MG63 (cell line): ENCODE measurements at regions not wholly inside any gene's neighbourhood (a gene's known extent, or its start where the extent isn't known, plus 50 kb on each side); places are given as distances from the start of the nearest gene placed in this dataset.
"Not testable (repeated sequence)": the region's sequence is repeated elsewhere in the genome, so short reads cannot be mapped to it uniquely, and the experiment has no call there.

ENCODE experiments used
- DNase-seq: peaks from one replicate; pipeline ENCODE4 v3.0.0-alpha.2; 2020
- H3K27me3 ChIP-seq: fragments of 250-450 bp; sonication (Bioruptor Pico); 2 replicates; pipeline ENCODE4 v1.5.1; 2020; ENCODE audit warnings: mild to moderate bottlenecking, moderate library complexity
- H3K36me3 ChIP-seq: fragments of 250-450 bp; sonication (Bioruptor Pico); 2 replicates; pipeline ENCODE4 v1.5.1; 2020; ENCODE audit warnings: mild to moderate bottlenecking, moderate library complexity
- H3K4me3 ChIP-seq: fragments of 250-450 bp; sonication (Bioruptor Pico); 2 replicates; pipeline ENCODE4 v1.5.1; 2020; ENCODE audit warnings: mild to moderate bottlenecking, moderate library complexity
- H3K9me3 ChIP-seq: fragments of 250-450 bp; sonication (Bioruptor Pico); 2 replicates; pipeline ENCODE4 v1.5.1; 2020; ENCODE audit warnings: mild to moderate bottlenecking, moderate library complexity

- DNase-seq = peak; percentile 10
- Histone ChIP-seq H3K4me3 (no peak overlapping the region), H3K9me3 (no peaks in the 10 kb centered on the region), H3K36me3 (no peaks in the 10 kb centered on the region), H3K27me3 (no peaks in the 10 kb centered on the region)
Measured at GRCh38 chr2:185208261-185208660, 530.3 kb upstream of the FSIP2 start.

DNA sequence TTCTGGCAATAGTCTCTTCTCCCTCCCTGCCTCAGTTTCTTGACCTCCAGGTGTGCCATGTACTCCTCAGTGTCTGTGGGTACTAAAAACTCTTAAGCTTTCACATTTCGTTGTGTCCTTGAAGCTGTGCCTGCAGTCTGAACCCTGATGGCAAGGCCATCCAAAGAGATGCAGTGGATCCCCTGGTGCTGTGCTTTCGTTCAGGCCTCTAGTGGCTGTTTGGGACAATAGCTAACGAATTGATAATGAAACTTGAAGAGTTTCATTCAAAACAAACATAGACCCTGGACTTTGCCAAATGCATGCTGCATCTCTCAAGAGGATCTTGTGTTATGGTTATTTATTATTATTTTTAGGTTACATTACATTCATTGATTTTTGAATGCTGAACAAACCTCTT, 523.1 kb upstream of the FSIP2 start:
- H3K4me3 ChIP-seq = no peak overlapping the region
- no peak for DNase-seq
- no peaks in the 10 kb centered on the region for H3K36me3 ChIP-seq
- H3K9me3 ChIP-seq = no peaks in the 10 kb centered on the region
- H3K27me3 ChIP-seq = no peaks in the 10 kb centered on the region

GRCh38 chr2:185219981-185220380, 518.6 kb upstream of the FSIP2 start:
- no peak overlapping the region for H3K4me3 ChIP-seq
- H3K27me3 ChIP-seq = no peaks in the 10 kb centered on the region
- no peak for DNase-seq
- H3K36me3 ChIP-seq = no peaks in the 10 kb centered on the region
- no peaks in the 10 kb centered on the region for H3K9me3 ChIP-seq

DNA sequence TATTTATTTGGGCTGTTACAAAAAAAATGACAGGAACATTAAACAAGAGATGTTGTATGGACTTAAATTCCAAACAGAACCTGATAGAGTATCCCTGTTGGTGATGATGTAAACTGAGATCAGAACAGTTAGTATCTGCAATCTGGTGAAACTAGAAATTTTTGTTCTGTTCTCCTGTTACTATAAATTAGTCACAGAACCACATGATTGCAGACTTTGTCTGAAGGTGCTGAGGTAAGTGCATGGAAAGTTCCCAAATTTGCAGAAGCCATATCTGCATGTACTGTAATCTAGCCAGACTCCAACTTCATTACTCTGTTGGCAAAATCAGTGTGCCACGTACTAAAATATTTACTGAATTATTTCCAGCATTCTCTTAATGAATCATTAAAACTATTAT, 516.3 kb upstream of the FSIP2 start:
- no peaks in the 10 kb centered on the region; the same call in 1 of the 2 replicates for H3K9me3 ChIP-seq
- no peak overlapping the region for H3K4me3 ChIP-seq
- H3K36me3 ChIP-seq = no peaks in the 10 kb centered on the region
- DNase-seq = no peak
- H3K27me3 ChIP-seq = no peaks in the 10 kb centered on the region

GRCh38 chr2:185227391-185227790, 511.2 kb upstream of the FSIP2 start:
- Histone ChIP-seq H3K9me3 (no peaks in the 10 kb centered on the region; the same call in 1 of the 2 replicates), H3K4me3 (no peak overlapping the region), H3K36me3 (no peaks in the 10 kb centered on the region), H3K27me3 (no peaks in the 10 kb centered on the region)
- DNase-seq = no peak

- Histone ChIP-seq H3K4me3 (no peak overlapping the region), H3K9me3 (no peaks in the 10 kb centered on the region)
Measured at GRCh38 chr2:185239491-185239890, 499.1 kb upstream of the FSIP2 start.

DNA sequence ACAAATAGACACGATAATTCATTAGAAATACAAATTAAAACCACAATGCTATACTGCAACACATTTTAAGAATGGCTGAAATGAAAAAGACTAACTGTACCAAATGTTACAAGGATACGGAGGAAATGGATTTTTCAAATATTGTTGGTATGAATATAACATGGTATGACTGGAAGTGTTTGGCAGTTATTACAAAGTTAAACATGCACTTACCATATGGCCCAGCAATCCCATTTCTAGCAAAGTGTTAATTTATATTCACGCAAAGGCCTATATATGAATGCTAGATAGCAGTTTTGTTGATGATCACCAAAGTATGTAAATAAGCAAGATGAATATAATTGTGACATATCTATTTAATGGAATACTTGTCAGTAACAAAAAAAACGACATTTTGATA, 497.8 kb upstream of the FSIP2 start:
- H3K4me3 ChIP-seq = no peak overlapping the region
- DNase-seq = no peak
- no peaks in the 10 kb centered on the region for H3K27me3 ChIP-seq
- H3K36me3 ChIP-seq = no peaks in the 10 kb centered on the region
- H3K9me3 ChIP-seq = no peaks in the 10 kb centered on the region

More at GRCh38 chr2:185239491-185239890, 499.1 kb upstream of the FSIP2 start:
- H3K36me3 ChIP-seq = no peaks in the 10 kb centered on the region
- DNase-seq = no peak
- H3K27me3 ChIP-seq = no peaks in the 10 kb centered on the region

GRCh38 chr2:185241556-185241955, 497.0 kb upstream of the FSIP2 start:
- DNase-seq = no peak
- H3K4me3 ChIP-seq = no peak overlapping the region
- H3K27me3 ChIP-seq = no peaks in the 10 kb centered on the region
- no peaks in the 10 kb centered on the region for H3K36me3 ChIP-seq
- no peaks in the 10 kb centered on the region for H3K9me3 ChIP-seq

DNA sequence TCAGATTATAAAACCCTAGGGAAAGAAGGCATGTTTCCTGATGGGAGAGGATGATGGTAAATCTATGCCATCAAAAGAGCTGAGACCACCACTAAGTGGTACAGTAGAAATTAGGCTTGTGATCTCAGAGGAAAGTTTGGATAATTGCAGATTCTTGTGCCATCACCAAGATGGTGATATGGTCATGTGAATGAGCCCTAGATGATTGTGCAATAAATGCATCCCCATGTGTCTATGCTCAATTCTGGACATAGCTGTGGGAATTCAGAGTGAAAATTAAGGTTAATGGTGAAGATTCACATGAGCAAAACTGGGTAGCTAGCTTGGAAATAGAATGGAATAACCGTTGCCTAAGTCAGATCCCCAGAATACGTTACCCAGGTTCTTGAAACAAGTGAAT, 496.1 kb upstream of the FSIP2 start:
- no peaks in the 10 kb centered on the region for H3K36me3 ChIP-seq
- DNase-seq = no peak
- no peaks in the 10 kb centered on the region for H3K27me3 ChIP-seq
- no peak overlapping the region for H3K4me3 ChIP-seq
- no peaks in the 10 kb centered on the region for H3K9me3 ChIP-seq

DNA sequence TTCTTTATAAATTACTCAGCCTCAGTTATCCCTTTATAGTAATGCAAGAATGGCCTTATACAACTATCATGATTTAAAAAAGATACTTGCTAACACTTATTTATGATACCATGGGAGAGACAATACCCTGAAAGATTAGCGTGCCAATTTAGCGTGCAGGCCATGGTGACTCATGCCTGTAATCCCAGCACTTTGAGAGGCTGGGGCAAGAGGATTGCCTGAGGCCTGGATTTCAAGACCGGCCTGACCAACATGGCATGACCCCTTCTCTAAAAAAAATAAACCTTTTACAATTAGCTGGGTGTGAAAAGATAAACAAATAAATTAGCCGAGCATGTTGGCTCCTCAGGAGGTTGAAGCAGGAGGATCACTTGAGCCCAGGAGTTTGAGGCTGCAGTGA, 493.4 kb upstream of the FSIP2 start:
- DNase-seq = no peak
- Histone ChIP-seq H3K4me3 (no peak overlapping the region), H3K27me3 (no peaks in the 10 kb centered on the region), H3K9me3 (no peaks in the 10 kb centered on the region), H3K36me3 (no peaks in the 10 kb centered on the region)

- Histone ChIP-seq H3K4me3 (no peak overlapping the region), H3K36me3 (no peaks in the 10 kb centered on the region), H3K9me3 (no peaks in the 10 kb centered on the region), H3K27me3 (no peaks in the 10 kb centered on the region)
- DNase-seq = no peak
Measured at GRCh38 chr2:185245806-185246205, 492.8 kb upstream of the FSIP2 start.

DNA sequence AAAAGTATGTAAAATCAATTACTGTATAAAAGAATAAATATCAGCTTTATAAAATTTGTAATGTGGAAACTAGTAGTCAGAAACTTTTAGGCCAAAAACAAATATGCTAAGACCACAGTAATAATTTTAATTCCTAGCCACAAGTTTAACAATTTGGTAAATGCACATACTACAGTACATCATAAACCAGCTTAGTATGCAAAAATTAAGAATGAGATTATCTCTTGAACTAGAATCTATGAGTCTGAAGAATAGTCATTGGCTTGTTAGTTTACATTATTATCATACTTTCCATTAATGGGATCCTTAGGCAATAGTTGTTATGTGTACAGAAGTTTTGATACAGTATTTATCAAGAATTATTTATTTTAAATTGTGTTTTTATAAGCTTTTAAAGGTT, 491.9 kb upstream of the FSIP2 start:
- H3K36me3 ChIP-seq = no peaks in the 10 kb centered on the region
- no peaks in the 10 kb centered on the region for H3K27me3 ChIP-seq
- no peaks in the 10 kb centered on the region for H3K9me3 ChIP-seq
- H3K4me3 ChIP-seq = no peak overlapping the region
- DNase-seq = no peak

DNA sequence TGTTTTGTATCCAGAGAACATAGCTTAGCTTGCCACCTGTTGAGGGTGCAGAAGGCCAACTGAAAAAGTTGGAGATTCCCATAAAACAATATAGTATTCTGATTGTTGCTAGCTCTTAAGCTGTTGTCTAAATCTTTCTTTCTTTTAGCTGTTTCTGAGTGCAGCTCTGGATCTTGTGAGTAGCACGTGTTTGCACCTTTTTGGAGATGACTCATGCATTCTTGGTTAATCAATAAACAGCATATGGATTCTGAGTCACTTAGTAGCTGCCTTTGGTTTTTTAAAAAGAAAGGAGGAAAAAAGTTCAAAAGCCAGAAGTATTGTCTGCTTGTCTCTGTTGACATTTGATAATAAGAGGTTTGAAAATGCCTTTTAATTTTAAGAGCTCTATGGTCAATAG, 483.0 kb upstream of the FSIP2 start:
- no peak overlapping the region for H3K4me3 ChIP-seq
- H3K27me3 ChIP-seq = no peaks in the 10 kb centered on the region
- no peaks in the 10 kb centered on the region for H3K9me3 ChIP-seq
- no peak for DNase-seq
- no peaks in the 10 kb centered on the region for H3K36me3 ChIP-seq

DNA sequence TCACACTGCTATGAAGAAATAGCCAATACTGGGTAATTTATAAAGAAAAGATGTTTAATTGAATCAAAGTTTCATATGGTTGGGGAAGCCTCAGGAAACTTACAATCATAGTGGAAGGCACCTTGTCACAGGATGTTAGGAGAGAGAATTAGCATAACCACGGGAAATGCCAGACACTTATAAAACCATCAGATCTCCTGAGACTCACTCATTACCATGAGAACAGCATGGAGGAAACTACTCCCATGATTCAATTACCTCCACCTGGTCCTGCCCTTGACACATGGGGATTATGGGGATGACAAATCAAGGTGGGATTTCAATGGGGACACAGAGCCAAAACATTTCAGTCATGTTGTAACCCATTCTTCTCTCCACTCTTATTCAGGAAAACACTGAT, 472.9 kb upstream of the FSIP2 start:
- no peaks in the 10 kb centered on the region for H3K27me3 ChIP-seq
- no peaks in the 10 kb centered on the region for H3K9me3 ChIP-seq
- no peak overlapping the region for H3K4me3 ChIP-seq
- no peaks in the 10 kb centered on the region for H3K36me3 ChIP-seq
- DNase-seq = no peak

GRCh38 chr2:185268651-185269050, 470.0 kb upstream of the FSIP2 start:
- Histone ChIP-seq H3K9me3 (no peaks in the 10 kb centered on the region), H3K4me3 (no peak overlapping the region), H3K36me3 (no peaks in the 10 kb centered on the region), H3K27me3 (no peaks in the 10 kb centered on the region)
- DNase-seq = no peak

GRCh38 chr2:185274718-185275484, 463.7 kb upstream of the FSIP2 start:
- Histone ChIP-seq H3K4me3 (no peak overlapping the region), H3K9me3 (no peaks in the 10 kb centered on the region), H3K27me3 (no peaks in the 10 kb centered on the region), H3K36me3 (no peaks in the 10 kb centered on the region)
- no peak for DNase-seq

- not testable (repeated sequence) for H3K27me3 ChIP-seq, H3K9me3 ChIP-seq, DNase-seq, H3K36me3 ChIP-seq, H3K4me3 ChIP-seq
Measured at GRCh38 chr2:185275979-185276378, 462.6 kb upstream of the FSIP2 start.

GRCh38 chr2:185278761-185279160, 459.8 kb upstream of the FSIP2 start:
- Histone ChIP-seq H3K27me3 (no peaks in the 10 kb centered on the region), H3K9me3 (no peaks in the 10 kb centered on the region), H3K4me3 (no peak overlapping the region), H3K36me3 (no peaks in the 10 kb centered on the region)
- DNase-seq = no peak

DNA sequence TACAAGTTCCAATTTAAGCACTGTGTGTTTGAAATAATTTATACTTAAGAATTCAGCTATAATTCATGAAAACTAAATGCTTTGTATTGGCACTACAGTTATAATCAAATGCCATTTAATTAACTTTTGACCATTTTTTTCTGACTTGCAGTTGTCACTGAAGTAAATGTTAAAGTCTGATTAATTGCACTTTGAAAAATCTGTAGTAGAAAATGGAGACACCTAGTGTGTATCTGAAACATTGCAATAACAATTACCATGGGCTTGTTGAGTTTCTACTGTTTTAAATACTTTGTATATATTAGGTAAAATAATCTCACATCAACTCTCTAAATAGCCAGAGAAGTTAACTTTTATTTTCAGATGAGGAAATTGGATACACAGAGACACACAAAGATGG, 458.6 kb upstream of the FSIP2 start:
- DNase-seq = no peak

More for the DNA sequence above, 458.6 kb upstream of the FSIP2 start:
- Histone ChIP-seq H3K4me3 (no peak overlapping the region), H3K9me3 (no peaks in the 10 kb centered on the region), H3K36me3 (no peaks in the 10 kb centered on the region), H3K27me3 (no peaks in the 10 kb centered on the region)
